Bronchial epithelial cell (primary cell): ENCODE measurements at regions not wholly inside any gene's neighbourhood (a gene's known extent, or its start where the extent isn't known, plus 50 kb on each side); places are given as distances from the start of the nearest gene placed in this dataset.
A peak's percentile ranks its signal among the peaks of the same experiment; 100 is the strongest.

Experiments
- DNase-seq: peaks from one replicate; pipeline ENCODE4 v3.0.0-alpha.2; 2010; ENCODE audit warnings: low read depth
- FAIRE-seq: peaks from 2 replicates; lab custom pipeline; 2011; peaks lifted over from hg19 to GRCh38; lab: Jason Lieb, UNC
- H3K27me3 ChIP-seq: 2 replicates; pipeline ENCODE4 v1.5.1; 2011; ENCODE audit warnings: low read length; ENCODE audit not compliant: control insufficient read depth, insufficient read depth
- H3K36me3 ChIP-seq: 2 replicates; pipeline ENCODE4 v1.5.1; 2011; ENCODE audit warnings: low read length; ENCODE audit not compliant: control insufficient read depth, insufficient read depth
- H3K4me3 ChIP-seq: 2 replicates; pipeline ENCODE4 v1.5.1; 2011; ENCODE audit warnings: mild to moderate bottlenecking, low read depth, low read length, control low read depth
- TF ChIP-seq, protein P1 (sequence below): IDR thresholded peaks from 2 replicates; pipeline ENCODE4 v1.5.1; 2011; ENCODE audit warnings: mild to moderate bottlenecking, moderate library complexity, low read length, control low read depth, inconsistent platforms; ENCODE audit not compliant: insufficient read depth, severe bottlenecking

DNA sequence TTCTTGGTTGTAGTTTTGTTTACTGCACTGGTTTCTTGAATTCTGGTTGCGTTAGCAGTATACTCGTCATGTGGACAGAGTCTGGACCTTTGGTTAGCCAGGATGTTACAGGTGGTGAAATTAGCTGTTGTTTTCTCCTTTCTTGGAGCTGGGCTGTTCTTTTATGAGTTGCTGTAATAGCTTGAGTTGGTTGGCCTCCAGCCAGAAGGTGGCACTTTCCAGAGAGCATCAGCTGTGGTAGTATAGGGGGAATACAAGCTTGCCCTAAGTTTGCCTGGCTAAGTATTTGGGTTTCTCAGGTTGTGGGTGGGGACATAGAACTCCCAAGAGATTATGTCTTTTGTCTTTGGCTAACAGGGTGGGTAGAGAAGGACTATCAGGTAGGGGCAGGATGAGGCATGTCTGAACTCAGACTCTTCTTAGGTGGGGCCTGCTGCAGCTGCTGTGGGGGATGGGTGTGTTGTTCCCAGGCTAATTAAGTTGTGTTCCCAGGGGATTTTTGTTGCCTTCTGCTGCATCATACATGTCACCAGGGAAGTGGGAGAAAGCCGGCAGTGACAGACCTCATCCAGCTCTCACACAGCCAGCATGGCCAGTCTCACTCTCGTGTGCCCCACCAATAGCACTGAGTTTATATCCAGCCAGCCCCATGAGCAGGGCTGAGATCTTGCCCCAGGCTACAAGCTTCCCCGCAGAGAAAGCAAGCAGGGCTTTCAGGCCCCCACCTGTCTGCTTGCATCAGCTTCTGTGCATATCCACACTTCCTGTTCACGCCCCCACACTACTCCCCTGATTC lies 246.7 kb upstream of the TPK1 start:
- H3K36me3 ChIP-seq, result no peaks in the 10 kb centered on the region
- no peaks in the 10 kb centered on the region for H3K27me3 ChIP-seq
- DNase-seq (peak; percentile 62), FAIRE-seq (no peak)
- no peak overlapping the region for H3K4me3 ChIP-seq
- TF ChIP-seq, protein P1, sequence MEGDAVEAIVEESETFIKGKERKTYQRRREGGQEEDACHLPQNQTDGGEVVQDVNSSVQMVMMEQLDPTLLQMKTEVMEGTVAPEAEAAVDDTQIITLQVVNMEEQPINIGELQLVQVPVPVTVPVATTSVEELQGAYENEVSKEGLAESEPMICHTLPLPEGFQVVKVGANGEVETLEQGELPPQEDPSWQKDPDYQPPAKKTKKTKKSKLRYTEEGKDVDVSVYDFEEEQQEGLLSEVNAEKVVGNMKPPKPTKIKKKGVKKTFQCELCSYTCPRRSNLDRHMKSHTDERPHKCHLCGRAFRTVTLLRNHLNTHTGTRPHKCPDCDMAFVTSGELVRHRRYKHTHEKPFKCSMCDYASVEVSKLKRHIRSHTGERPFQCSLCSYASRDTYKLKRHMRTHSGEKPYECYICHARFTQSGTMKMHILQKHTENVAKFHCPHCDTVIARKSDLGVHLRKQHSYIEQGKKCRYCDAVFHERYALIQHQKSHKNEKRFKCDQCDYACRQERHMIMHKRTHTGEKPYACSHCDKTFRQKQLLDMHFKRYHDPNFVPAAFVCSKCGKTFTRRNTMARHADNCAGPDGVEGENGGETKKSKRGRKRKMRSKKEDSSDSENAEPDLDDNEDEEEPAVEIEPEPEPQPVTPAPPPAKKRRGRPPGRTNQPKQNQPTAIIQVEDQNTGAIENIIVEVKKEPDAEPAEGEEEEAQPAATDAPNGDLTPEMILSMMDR, result no peak

DNA sequence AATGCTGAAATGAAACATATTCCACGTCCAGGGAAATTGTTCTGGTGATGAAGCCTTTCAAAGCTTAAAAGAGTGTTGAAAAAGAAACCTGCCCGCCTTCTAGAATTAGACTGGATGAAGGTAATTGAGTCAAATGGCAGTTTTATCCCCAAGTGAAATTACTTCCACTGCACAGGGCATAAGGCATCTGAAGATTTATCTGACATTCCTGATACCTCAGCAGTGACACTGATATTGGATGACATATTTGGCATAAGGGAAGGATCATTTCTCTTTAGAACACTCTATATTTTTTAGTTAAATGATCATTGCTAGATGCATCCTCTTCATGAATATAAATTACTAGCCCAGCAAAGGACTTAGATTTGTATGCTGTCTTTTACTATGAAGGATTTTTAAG lies 229.6 kb upstream of the TPK1 start:
- Histone ChIP-seq H3K4me3 (no peak overlapping the region), H3K36me3 (no peaks in the 10 kb centered on the region), H3K27me3 (no peaks in the 10 kb centered on the region)
- FAIRE-seq, result no peak
- DNase-seq, result no peak
- TF ChIP-seq, protein P1, result no peak

DNA sequence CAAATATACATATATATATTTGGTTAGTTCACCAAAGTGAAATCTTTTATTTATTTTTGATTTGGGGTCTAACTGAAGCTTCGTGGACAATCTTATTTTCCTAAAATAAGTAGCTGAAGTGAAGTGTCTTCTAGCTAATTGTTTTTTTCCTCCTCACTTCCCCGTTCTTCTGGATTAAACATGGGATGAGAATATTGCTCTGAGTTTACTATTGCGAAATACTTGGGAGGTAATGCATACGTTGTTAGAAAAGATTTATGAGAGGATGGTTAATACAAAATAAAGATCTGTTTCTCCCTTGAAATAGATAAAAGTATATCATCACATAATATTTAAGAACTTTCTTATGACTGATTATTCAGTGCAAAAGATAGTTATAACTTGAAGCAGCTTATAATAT lies 228.3 kb upstream of the TPK1 start:
- H3K36me3 ChIP-seq, result no peaks in the 10 kb centered on the region
- no peak overlapping the region for H3K4me3 ChIP-seq
- DNase-seq, result no peak
- H3K27me3 ChIP-seq, result no peaks in the 10 kb centered on the region
- FAIRE-seq, result no peak
- TF ChIP-seq, protein P1, result no peak

DNA sequence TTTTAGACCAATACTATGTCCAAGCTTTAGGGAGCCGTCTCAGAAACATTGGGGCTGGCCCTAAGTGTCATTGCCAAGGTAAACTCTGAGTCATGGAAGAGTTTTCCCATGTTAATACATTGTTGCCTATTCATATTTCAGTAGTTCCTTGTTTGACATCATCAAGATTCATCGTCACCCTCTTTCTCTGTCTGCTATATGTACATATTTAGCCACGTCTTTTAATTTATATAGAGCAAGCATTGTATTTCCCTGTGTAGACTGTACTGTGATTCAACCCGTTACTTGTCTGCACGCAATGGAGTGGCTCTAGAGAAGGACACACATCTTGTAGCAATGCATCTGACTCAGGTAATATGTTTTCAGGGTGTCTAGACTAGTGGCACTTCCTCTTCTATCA lies 217.9 kb upstream of the TPK1 start:
- FAIRE-seq, result no peak
- DNase-seq, result peak; percentile 35
- no peak overlapping the region for H3K4me3 ChIP-seq
- no peaks in the 10 kb centered on the region for H3K36me3 ChIP-seq
- H3K27me3 ChIP-seq, result no peaks in the 10 kb centered on the region
- TF ChIP-seq, protein P1, result no peak

DNA sequence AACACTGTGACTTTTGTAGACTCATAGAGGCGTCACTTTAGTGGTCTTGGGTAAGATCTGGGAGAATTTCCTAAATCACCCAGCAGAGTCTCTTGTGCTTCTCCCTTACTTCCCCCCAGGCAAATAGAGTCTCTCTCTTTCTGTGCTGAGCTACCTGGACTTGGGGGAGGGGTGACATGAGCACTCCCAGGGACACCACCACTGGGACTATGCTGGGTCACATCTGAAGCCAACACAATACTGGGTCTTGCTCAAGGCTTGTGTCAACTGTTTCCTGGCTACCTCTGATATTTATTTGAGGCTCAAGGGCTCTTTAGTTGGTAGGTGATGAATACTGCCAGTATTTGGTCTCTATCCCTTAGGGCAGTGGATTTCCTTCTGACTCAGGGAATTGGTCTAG lies 214.6 kb upstream of the TPK1 start:
- DNase-seq (peak; percentile 10), FAIRE-seq (no peak)
- H3K36me3 ChIP-seq, result no peaks in the 10 kb centered on the region
- TF ChIP-seq, protein P1, result no peak
- H3K27me3 ChIP-seq, result no peaks in the 10 kb centered on the region
- no peak overlapping the region for H3K4me3 ChIP-seq
